Left lung (tissue), 4 donors: ENCODE measurements at regions not wholly inside any gene's neighbourhood (a gene's known extent, or its start where the extent isn't known, plus 50 kb on each side); places are given as distances from the start of the nearest gene placed in this dataset.

Experiments
- ATAC-seq: fragments of 200-7000 bp; cut with Tn5 transposase; one replicate; pipeline ENCODE4 v1.9.1; 2020; ENCODE audit warnings: moderate library complexity
- DNase-seq, 4 donors: peaks; one replicate each; pipeline ENCODE4 v3.0.0-alpha.2; 2013 to 2020
- H3K27ac ChIP-seq, 2 donors: fragments of 200-600 bp; sonication (generic) in 1 of 2; one replicate each; pipeline versions ENCODE4 v1.5.0 to v1.8.0; 2020 to 2021
- H3K27me3 ChIP-seq, 2 donors: fragments of 200-600 bp; sonication (generic) in 1 of 2; one replicate each; pipeline versions ENCODE4 v1.5.0 to v1.8.0; 2020 to 2021
- H3K36me3 ChIP-seq, 2 donors: fragments of 200-600 bp; sonication (generic) in 1 of 2; one replicate each; pipeline versions ENCODE4 v1.5.0 to v1.8.0; 2020 to 2021
- H3K4me1 ChIP-seq, 2 donors: fragments of 200-600 bp; one replicate each; pipeline ENCODE4 v1.8.0; 2021
- H3K4me3 ChIP-seq, 2 donors: fragments of 200-600 bp; sonication (generic) in 1 of 2; one replicate each; pipeline versions ENCODE4 v1.5.0 to v1.8.0; 2020 to 2021; ENCODE audit warnings: mild to moderate bottlenecking in 1 of 2
- H3K9me3 ChIP-seq, 2 donors: fragments of 200-600 bp; sonication (generic) in 1 of 2; one replicate each; pipeline versions ENCODE4 v1.5.0 to v1.8.0; 2020 to 2021
- CTCF ChIP-seq, 2 donors: fragments of 200-600 bp; sonication (generic) in 1 of 2; IDR thresholded peaks; one replicate each; pipeline versions ENCODE4 v1.5.0 to v1.8.0; 2021; ENCODE audit warnings: antibody characterized with exemption in 2 of 2
- intact Hi-C, 2 donors: fragments of 100-400 bp; cut with DNase I; formaldehyde crosslinking; loops; one replicate each; pipeline versions ENCODE4 v1.11.2 to v1.14.2; 2022
- donor health status: DM: no; HTN: yes; CAD: no.
- donor health status: DM: no; HTN: no; CAD: no.

- ATAC-seq (no peak), DNase-seq (no peak)
- no peaks in the 10 kb centered on the region for H3K4me1 ChIP-seq
- TF ChIP-seq CTCF (IDR thresholded peaks at IDR 0.05) = no peak
- no peaks in the 10 kb centered on the region for H3K36me3 ChIP-seq
- H3K27ac ChIP-seq = no peak overlapping the region
- no peaks in the 10 kb centered on the region for H3K9me3 ChIP-seq
- no peaks in the 10 kb centered on the region for H3K27me3 ChIP-seq
- intact Hi-C loops = no loop called here
- H3K4me3 ChIP-seq = no peak overlapping the region
Measured at GRCh38 chrX:7420717-7421116, 272.8 kb upstream of the PUDP start.

- H3K27ac ChIP-seq = no peak overlapping the region
- H3K9me3 ChIP-seq = no peaks in the 10 kb centered on the region
- DNase-seq (no peak), ATAC-seq (no peak)
- intact Hi-C loops = no loop called here
- H3K27me3 ChIP-seq = no peaks in the 10 kb centered on the region
- H3K4me3 ChIP-seq = no peak overlapping the region
- H3K4me1 ChIP-seq = no peaks in the 10 kb centered on the region
- no peak for TF ChIP-seq CTCF (IDR thresholded peaks at IDR 0.05)
- H3K36me3 ChIP-seq = no peaks in the 10 kb centered on the region
Measured at GRCh38 chrX:7414753-7415152, 266.8 kb upstream of the PUDP start.

GRCh38 chrX:7412840-7413239 lies 264.9 kb upstream of the PUDP start:
- Histone ChIP-seq H3K27me3 (no peaks in the 10 kb centered on the region), H3K4me1 (no peaks in the 10 kb centered on the region), H3K9me3 (no peaks in the 10 kb centered on the region), H3K27ac (no peak overlapping the region), H3K36me3 (no peaks in the 10 kb centered on the region), H3K4me3 (no peak overlapping the region)
- ATAC-seq (no peak), DNase-seq (no peak)
- no peak for TF ChIP-seq CTCF (IDR thresholded peaks at IDR 0.05)
- intact Hi-C loops = no loop called here

DNA sequence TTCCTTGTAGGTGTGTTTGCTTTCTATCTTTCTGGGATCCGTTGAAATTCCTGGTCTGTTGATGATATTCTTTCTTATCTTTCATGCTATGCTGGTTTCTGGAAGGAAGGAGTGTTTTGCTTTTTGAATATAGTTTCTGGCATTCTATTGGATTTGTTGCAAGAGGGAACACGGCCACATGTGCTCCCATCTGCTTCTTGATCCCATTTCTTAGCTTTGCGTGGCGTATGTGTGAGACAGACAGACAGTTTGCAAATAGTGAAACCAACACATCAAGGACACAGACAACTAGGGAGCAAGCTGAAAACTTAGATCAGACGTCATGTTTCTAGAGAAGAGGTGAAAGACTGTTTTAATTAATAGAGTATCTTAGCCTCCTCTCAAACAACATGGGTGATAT lies 261.9 kb upstream of the PUDP start:
- H3K27me3 ChIP-seq = no peaks in the 10 kb centered on the region
- DNase-seq = no peak
- no peaks in the 10 kb centered on the region for H3K9me3 ChIP-seq
- intact Hi-C loops = no loop called here
- H3K4me1 ChIP-seq = no peaks in the 10 kb centered on the region
- no peak for TF ChIP-seq CTCF (IDR thresholded peaks at IDR 0.05)
- no peak for ATAC-seq
- H3K36me3 ChIP-seq = no peaks in the 10 kb centered on the region
- H3K27ac ChIP-seq = no peak overlapping the region
- H3K4me3 ChIP-seq = no peak overlapping the region

DNA sequence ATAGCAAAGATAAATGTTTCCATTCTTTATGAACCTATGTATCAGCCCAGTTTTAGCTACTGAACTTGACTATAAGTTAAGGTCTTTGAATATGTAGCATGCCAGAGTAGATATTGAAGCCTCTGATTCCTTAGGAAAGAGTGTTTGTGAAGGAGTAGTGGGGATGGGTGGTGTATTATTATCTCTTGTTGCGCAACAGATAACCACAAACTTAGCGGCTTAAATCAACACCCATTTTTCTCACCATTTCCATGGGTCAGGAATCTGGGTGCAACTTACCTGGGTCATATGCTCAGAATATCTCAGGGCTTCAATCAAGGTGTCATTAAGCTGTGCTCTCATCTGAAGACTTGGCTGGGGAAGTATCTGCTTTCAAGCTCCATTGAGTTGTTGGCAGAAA lies 251.4 kb upstream of the PUDP start:
- TF ChIP-seq CTCF (IDR thresholded peaks at IDR 0.05) = no peak
- ATAC-seq = no peak

More for the DNA sequence above, 251.4 kb upstream of the PUDP start:
- Histone ChIP-seq H3K36me3 (no peaks in the 10 kb centered on the region), H3K27ac (no peak overlapping the region), H3K4me3 (no peak overlapping the region), H3K27me3 (no peaks in the 10 kb centered on the region), H3K4me1 (no peaks in the 10 kb centered on the region), H3K9me3 (no peaks in the 10 kb centered on the region)
- DNase-seq = no peak
- intact Hi-C loops = no loop called here
